ENCODE measurements at regions not wholly inside any gene's neighbourhood (a gene's known extent, or its start where the extent isn't known, plus 50 kb on each side); places are given as distances from the start of the nearest gene placed in this dataset.

DNA sequence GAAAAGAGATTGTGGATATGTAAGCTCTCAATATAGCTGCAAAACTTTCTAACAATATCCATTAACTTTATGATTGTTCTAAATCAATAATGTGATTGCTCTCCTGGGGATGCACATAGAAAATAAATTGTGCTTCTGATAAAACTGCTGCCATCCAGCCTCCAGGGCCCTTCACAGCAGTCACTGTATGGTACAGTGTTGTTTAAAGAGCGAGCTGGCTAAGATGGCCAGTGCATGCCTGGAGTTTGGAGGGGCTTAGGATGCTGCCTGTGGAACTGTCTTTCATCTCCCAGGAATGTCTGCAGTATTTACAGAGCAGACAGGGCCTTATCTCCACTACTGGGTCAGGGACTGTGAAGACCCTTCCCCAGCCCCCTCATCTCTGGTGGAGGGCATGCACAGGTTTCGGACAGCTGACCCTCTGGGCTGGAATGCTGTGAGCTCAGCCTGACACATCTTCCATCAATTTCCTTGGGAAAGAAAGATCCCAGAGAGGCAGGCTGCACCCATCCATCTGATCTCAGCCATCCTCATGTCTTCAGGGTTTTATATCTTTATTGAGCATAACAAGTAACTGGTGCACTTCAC, 137.0 kb downstream of the PLPP3 start:
- no peaks in the 10 kb centered on the region for H3K27me3 ChIP-seq (ENCODE audit: control insufficient read depth, insufficient read depth)
- no peak for ATAC-seq
- DNase-seq = no peak
- no peak overlapping the region for H3K27ac ChIP-seq (ENCODE audit: low read length)
- no peaks in the 10 kb centered on the region for H3K9me3 ChIP-seq (ENCODE audit: control insufficient read depth, low read length)
- no peak overlapping the region for H3K4me3 ChIP-seq (ENCODE audit: low read length)
- 95% methylated on average over 2 of the region's 2 CpGs for WGBS
- peaks cover 18% of the 10 kb centered on the region for H3K4me1 ChIP-seq (ENCODE audit: control insufficient read depth, insufficient read depth, low read length)
- intact Hi-C loops (cut with DNase I) = no loop called here

DNA sequence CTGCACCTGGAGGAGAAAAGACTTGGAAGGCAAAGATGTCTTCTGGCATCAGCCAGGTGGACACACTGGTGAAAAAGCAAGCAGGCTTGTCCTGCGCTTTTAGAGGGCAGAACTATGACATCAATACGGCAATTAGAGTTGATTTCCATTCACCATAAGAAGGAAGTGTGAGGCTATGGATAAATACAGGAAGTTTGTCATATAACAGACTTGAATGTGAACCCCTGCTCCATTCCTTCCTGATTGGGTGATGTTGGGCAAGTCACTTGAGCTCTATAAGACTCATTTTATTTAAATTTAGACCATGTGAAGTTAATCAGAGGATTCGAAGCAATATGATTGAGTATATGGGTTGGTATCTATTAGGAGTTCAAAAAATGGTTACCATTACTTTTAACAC, 137.8 kb downstream of the PLPP3 start:
- peaks cover 12% of the 10 kb centered on the region for H3K4me1 ChIP-seq (ENCODE audit: control insufficient read depth, insufficient read depth, low read length)
- intact Hi-C loops (cut with DNase I) = no loop called here
- H3K27ac ChIP-seq (ENCODE audit: low read length) = no peak overlapping the region
- H3K4me3 ChIP-seq (ENCODE audit: low read length) = no peak overlapping the region
- no peaks in the 10 kb centered on the region for H3K9me3 ChIP-seq (ENCODE audit: control insufficient read depth, low read length)
- ATAC-seq = no peak
- H3K27me3 ChIP-seq (ENCODE audit: control insufficient read depth, insufficient read depth) = no peaks in the 10 kb centered on the region
- WGBS = 86% methylated on average over 3 of the region's 3 CpGs
- no peak for DNase-seq

GRCh38 chr1:56439610-56440264, 139.6 kb downstream of the PLPP3 start:
- Histone ChIP-seq H3K4me1 (ENCODE audit: control insufficient read depth, insufficient read depth, low read length) (peaks cover 13% of the 10 kb centered on the region), H3K9me3 (ENCODE audit: control insufficient read depth, low read length) (no peaks in the 10 kb centered on the region), H3K4me3 (ENCODE audit: low read length) (no peak overlapping the region), H3K27me3 (ENCODE audit: control insufficient read depth, insufficient read depth) (no peaks in the 10 kb centered on the region), H3K27ac (ENCODE audit: low read length) (peak overlapping the region; percentile 69)
- DNase-seq = peak in 1 of 3 donors; percentile 71
- WGBS = 12% methylated on average over 4 of the region's 4 CpGs
- intact Hi-C loops (cut with DNase I) = loop anchor here in 2 of 4 donors (5.0 to 10.0 kb wide), 2 partner anchors 135 to 138 kb away; partner anchors contain the start of gene PLPP3 (in 2 of the 2)
- peak in 1 of 2 donors; percentile 40 for ATAC-seq

- intact Hi-C loops (cut with DNase I) = loop anchor here in 2 of 4 donors (5.0 to 10.0 kb wide), 2 partner anchors 136 to 138 kb away; partner anchors contain the start of gene PLPP3 (in 2 of the 2)
- Histone ChIP-seq H3K27me3 (ENCODE audit: control insufficient read depth, insufficient read depth) (no peaks in the 10 kb centered on the region), H3K4me3 (ENCODE audit: low read length) (no peak overlapping the region), H3K27ac (ENCODE audit: low read length) (peak overlapping the region; percentile 69), H3K9me3 (ENCODE audit: control insufficient read depth, low read length) (no peaks in the 10 kb centered on the region), H3K4me1 (ENCODE audit: control insufficient read depth, insufficient read depth, low read length) (peaks cover 13% of the 10 kb centered on the region)
- DNase-seq (no peak), ATAC-seq (peak; percentile 22 to 37)
- 66% methylated on average over 4 of the region's 4 CpGs for WGBS
Measured at GRCh38 chr1:56438901-56439551, 140.3 kb downstream of the PLPP3 start.

GRCh38 chr1:56437959-56438358, 141.4 kb downstream of the PLPP3 start:
- Histone ChIP-seq H3K4me3 (ENCODE audit: low read length) (no peak overlapping the region), H3K4me1 (ENCODE audit: control insufficient read depth, insufficient read depth, low read length) (peaks cover 13% of the 10 kb centered on the region), H3K27ac (ENCODE audit: low read length) (peak overlapping the region; percentile 48), H3K9me3 (ENCODE audit: control insufficient read depth, low read length) (no peaks in the 10 kb centered on the region), H3K27me3 (ENCODE audit: control insufficient read depth, insufficient read depth) (no peaks in the 10 kb centered on the region)
- 11% methylated on average over 1 of the region's 1 CpG for WGBS
- DNase-seq = no peak
- ATAC-seq = peak; percentile 25 to 77
- intact Hi-C loops (cut with DNase I) = loop anchor here in 2 of 4 donors (5.0 to 10.0 kb wide), 2 partner anchors 137 to 139 kb away; partner anchors contain the start of gene PLPP3 (in 2 of the 2)

DNA sequence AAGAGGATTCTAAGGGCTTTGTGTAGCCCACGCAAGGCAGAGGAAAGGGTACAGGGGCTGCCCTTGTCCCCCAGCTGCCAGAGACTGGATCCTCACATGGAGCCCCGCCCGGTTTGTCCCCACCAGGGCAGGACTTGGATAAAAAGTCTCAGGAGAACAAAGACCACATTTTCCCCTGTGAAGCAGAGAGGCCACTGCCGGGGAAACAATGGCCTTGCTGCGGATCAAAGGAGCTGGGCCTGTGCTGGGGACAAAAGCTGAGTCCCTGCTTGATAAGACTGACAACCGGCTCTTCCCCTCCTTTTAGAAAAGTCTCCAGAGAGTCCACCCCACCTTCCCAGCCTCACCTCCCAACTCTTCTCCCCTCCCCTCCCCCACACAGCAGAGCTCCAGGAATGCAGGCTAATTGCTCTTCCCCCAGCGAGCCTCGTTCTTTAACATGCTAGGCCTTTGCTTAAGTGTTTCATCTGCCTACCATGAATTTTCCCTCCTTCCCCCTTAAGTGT, 142.4 kb downstream of the PLPP3 start:
- peaks cover 20% of the 10 kb centered on the region for H3K4me1 ChIP-seq (ENCODE audit: control insufficient read depth, insufficient read depth, low read length)
- intact Hi-C loops (cut with DNase I) = loop anchor here in 2 of 4 donors (5.0 to 10.0 kb wide), 2 partner anchors 138 to 140 kb away; partner anchors contain the start of gene PLPP3 (in 2 of the 2)
- ATAC-seq (no peak), DNase-seq (no peak)
- H3K27me3 ChIP-seq (ENCODE audit: control insufficient read depth, insufficient read depth) = no peaks in the 10 kb centered on the region
- H3K27ac ChIP-seq (ENCODE audit: low read length) = no peak overlapping the region
- WGBS = 74% methylated on average over 8 of the region's 8 CpGs
- no peak overlapping the region for H3K4me3 ChIP-seq (ENCODE audit: low read length)
- H3K9me3 ChIP-seq (ENCODE audit: control insufficient read depth, low read length) = no peaks in the 10 kb centered on the region

GRCh38 chr1:56436296-56436695, 143.1 kb downstream of the PLPP3 start:
- no peaks in the 10 kb centered on the region for H3K27me3 ChIP-seq (ENCODE audit: control insufficient read depth, insufficient read depth)
- intact Hi-C loops (cut with DNase I) = loop anchor here in 2 of 4 donors (5.0 to 10.0 kb wide), 2 partner anchors 139 to 141 kb away; partner anchors contain the start of gene PLPP3 (in 2 of the 2)
- H3K27ac ChIP-seq (ENCODE audit: low read length) = no peak overlapping the region
- 84% methylated on average over 4 of the region's 4 CpGs for WGBS
- peaks cover 20% of the 10 kb centered on the region for H3K4me1 ChIP-seq (ENCODE audit: control insufficient read depth, insufficient read depth, low read length)
- ATAC-seq = no peak
- no peak for DNase-seq
- H3K4me3 ChIP-seq (ENCODE audit: low read length) = no peak overlapping the region
- no peaks in the 10 kb centered on the region for H3K9me3 ChIP-seq (ENCODE audit: control insufficient read depth, low read length)

- no peaks in the 10 kb centered on the region for H3K9me3 ChIP-seq (ENCODE audit: control insufficient read depth, low read length)
- 55% methylated on average over 2 of the region's 2 CpGs for WGBS
- peaks cover 20% of the 10 kb centered on the region for H3K4me1 ChIP-seq (ENCODE audit: control insufficient read depth, insufficient read depth, low read length)
- H3K27ac ChIP-seq (ENCODE audit: low read length) = peak overlapping the region; percentile 22
- H3K4me3 ChIP-seq (ENCODE audit: low read length) = no peak overlapping the region
- DNase-seq (peak in 1 of 3 donors; percentile 56), ATAC-seq (peak in 1 of 2 donors; percentile 22)
- H3K27me3 ChIP-seq (ENCODE audit: control insufficient read depth, insufficient read depth) = no peaks in the 10 kb centered on the region
- intact Hi-C loops (cut with DNase I) = loop anchor here in 2 of 4 donors (5.0 to 10.0 kb wide), 2 partner anchors 139 to 142 kb away; partner anchors contain the start of gene PLPP3 (in 2 of the 2)
Measured at GRCh38 chr1:56435434-56436262, 143.7 kb downstream of the PLPP3 start.

GRCh38 chr1:56434740-56435139, 144.6 kb downstream of the PLPP3 start:
- Histone ChIP-seq H3K27me3 (ENCODE audit: control insufficient read depth, insufficient read depth) (no peaks in the 10 kb centered on the region), H3K4me1 (ENCODE audit: control insufficient read depth, insufficient read depth, low read length) (peaks cover 20% of the 10 kb centered on the region), H3K27ac (ENCODE audit: low read length) (no peak overlapping the region), H3K4me3 (ENCODE audit: low read length) (no peak overlapping the region), H3K9me3 (ENCODE audit: control insufficient read depth, low read length) (no peaks in the 10 kb centered on the region)
- no peak for DNase-seq
- intact Hi-C loops (cut with DNase I) = loop anchor here in 2 of 4 donors (5.0 to 10.0 kb wide), 2 partner anchors 140 to 143 kb away; partner anchors contain the start of gene PLPP3 (in 2 of the 2)
- WGBS = 86% methylated on average over 4 of the region's 4 CpGs
- ATAC-seq = no peak

- peaks cover 13% of the 10 kb centered on the region for H3K4me1 ChIP-seq (ENCODE audit: control insufficient read depth, insufficient read depth, low read length)
- ATAC-seq (no peak), DNase-seq (no peak)
- H3K27me3 ChIP-seq (ENCODE audit: control insufficient read depth, insufficient read depth) = no peaks in the 10 kb centered on the region
- intact Hi-C loops (cut with DNase I) = loop anchor here in 1 of 4 donors (10.0 kb wide), 1 partner anchor 141 kb away; the partner anchor contains the start of gene PLPP3
- WGBS = 74% methylated on average over 5 of the region's 5 CpGs
- H3K9me3 ChIP-seq (ENCODE audit: control insufficient read depth, low read length) = no peaks in the 10 kb centered on the region
- H3K27ac ChIP-seq (ENCODE audit: low read length) = no peak overlapping the region
- no peak overlapping the region for H3K4me3 ChIP-seq (ENCODE audit: low read length)
Measured at GRCh38 chr1:56434025-56434424, 145.3 kb downstream of the PLPP3 start.

Measured in right cardiac atrium (tissue), 5 donors.